Ectodermal cell (in vitro differentiated cells): ENCODE measurements at regions not wholly inside any gene's neighbourhood (a gene's known extent, or its start where the extent isn't known, plus 50 kb on each side); places are given as distances from the start of the nearest gene placed in this dataset.

Experiments
- H3K27ac ChIP-seq: 2 replicates; pipeline ENCODE4 v1.7.0; 2013; ENCODE audit warnings: mild to moderate bottlenecking, low read depth, low read length; ENCODE audit not compliant: insufficient read depth, poor library complexity, severe bottlenecking
- H3K27me3 ChIP-seq: 2 replicates; pipeline ENCODE4 v1.7.0; 2013; ENCODE audit warnings: mild to moderate bottlenecking, low read length; ENCODE audit not compliant: insufficient read depth, control insufficient read depth, poor library complexity, severe bottlenecking
- H3K36me3 ChIP-seq: one replicate; pipeline ENCODE4 v1.7.0; 2013; ENCODE audit warnings: low read length; ENCODE audit not compliant: control insufficient read depth, insufficient read depth
- H3K4me1 ChIP-seq: one replicate; pipeline ENCODE4 v1.7.0; 2013; ENCODE audit warnings: low read length; ENCODE audit not compliant: control insufficient read depth, insufficient read depth
- H3K4me3 ChIP-seq: 2 replicates; pipeline ENCODE4 v1.7.0; 2013; ENCODE audit warnings: low read depth, low read length, control low read depth; ENCODE audit not compliant: insufficient read depth
- H3K9me3 ChIP-seq: 2 replicates; pipeline ENCODE4 v1.7.0; 2013; ENCODE audit warnings: mild to moderate bottlenecking, low read length, moderate library complexity; ENCODE audit not compliant: control insufficient read depth
- WGBS, 2 experiments: methylation state at CpG; one replicate each; pipeline ENCODE4 v1.1.7; 2013; ENCODE audit warnings: missing lambda C conversion rate in 2 of 2; 5-methylcytosine and 5-hydroxymethylcytosine counted together

DNA sequence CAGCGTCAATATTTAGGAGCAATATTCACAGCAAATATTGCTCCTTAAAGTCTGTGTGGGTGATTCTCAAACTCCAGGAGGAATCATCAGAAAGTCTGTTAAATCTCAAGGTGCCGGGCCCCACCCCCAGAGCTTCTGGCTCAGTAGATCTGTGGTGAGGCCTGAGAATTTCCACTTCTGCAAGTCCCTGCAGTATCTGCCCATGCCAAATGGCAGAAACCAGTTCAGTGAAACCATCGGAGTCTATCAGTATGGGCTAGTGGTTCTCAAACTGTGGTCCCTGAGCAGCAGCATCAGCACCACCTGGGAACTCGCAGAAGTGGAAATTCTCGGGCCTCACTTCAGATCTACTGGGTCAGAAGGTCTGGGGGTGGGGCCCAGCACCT, 202.9 kb downstream of the SLC4A3 start:
- H3K27ac ChIP-seq = no peak overlapping the region
- H3K4me3 ChIP-seq = no peak overlapping the region
- H3K4me1 ChIP-seq = no peaks in the 10 kb centered on the region
- no peaks in the 10 kb centered on the region for H3K9me3 ChIP-seq
- no peaks in the 10 kb centered on the region for H3K27me3 ChIP-seq
- no peaks in the 10 kb centered on the region for H3K36me3 ChIP-seq
- WGBS, 2 experiments = 93 to 94% methylated on average over 5 of the region's 5 CpGs

- 91 to 96% methylated on average over 2 of the region's 2 CpGs for WGBS, 2 experiments
- Histone ChIP-seq H3K27me3 (no peaks in the 10 kb centered on the region), H3K27ac (no peak overlapping the region), H3K4me1 (no peaks in the 10 kb centered on the region), H3K36me3 (no peaks in the 10 kb centered on the region), H3K9me3 (no peaks in the 10 kb centered on the region), H3K4me3 (no peak overlapping the region)
Measured at GRCh38 chr2:219831957-219832356, 204.5 kb downstream of the SLC4A3 start.

- no peaks in the 10 kb centered on the region for H3K4me1 ChIP-seq
- H3K36me3 ChIP-seq = no peaks in the 10 kb centered on the region
- H3K4me3 ChIP-seq = no peak overlapping the region
- 98 to 100% methylated on average over 1 of the region's 1 CpG for WGBS, 2 experiments
- H3K27ac ChIP-seq = no peak overlapping the region
- H3K9me3 ChIP-seq = no peaks in the 10 kb centered on the region
- no peaks in the 10 kb centered on the region for H3K27me3 ChIP-seq
Measured at GRCh38 chr2:219832904-219833303, 205.5 kb downstream of the SLC4A3 start.

DNA sequence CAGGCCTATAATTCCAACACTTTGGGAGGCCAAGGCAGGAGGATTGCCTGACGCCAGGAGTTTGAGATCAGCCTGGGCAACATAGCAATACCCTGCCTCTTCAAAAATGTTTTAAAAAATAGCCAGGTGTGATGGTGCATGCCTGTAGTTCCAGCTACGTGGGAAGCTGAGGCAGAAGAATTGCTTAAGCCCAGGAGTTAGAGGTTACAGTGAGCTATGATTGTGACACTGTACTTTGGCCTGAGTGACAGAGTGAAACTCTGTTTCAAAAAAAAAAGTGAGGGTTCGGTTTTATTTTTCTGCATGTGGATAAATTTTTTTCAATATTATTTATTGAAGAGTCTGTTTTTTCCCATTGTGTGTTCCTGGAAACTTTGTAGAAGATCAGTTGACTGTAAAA, 208.1 kb downstream of the SLC4A3 start:
- WGBS, 2 experiments = 94 to 96% methylated on average over 3 of the region's 3 CpGs
- Histone ChIP-seq H3K36me3 (no peaks in the 10 kb centered on the region), H3K9me3 (no peaks in the 10 kb centered on the region), H3K4me1 (no peaks in the 10 kb centered on the region), H3K27me3 (no peaks in the 10 kb centered on the region), H3K4me3 (no peak overlapping the region), H3K27ac (no peak overlapping the region)

DNA sequence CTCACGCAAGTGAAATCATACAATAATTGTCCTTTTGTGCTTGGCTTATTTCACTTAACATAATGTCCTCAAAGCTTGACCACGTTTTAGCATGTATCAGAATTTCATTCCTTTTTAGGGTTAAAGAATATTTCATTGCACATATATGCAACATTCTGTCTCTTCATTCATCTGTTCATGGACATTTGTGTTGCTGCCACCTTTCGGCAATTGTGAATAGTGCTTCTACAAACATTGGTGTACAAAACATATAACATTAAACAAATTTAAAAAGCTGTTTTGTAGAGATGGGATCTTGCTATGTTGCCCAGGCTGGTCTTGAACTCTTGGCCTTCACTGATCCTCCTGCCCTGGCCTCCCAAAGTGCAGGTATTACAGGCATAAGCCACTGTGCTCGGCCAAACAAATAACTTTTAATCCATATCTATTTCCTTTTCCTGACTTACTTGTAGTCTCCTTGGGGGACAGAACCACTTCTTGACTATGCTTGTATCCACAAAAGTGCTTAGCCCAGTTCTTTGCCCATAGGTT, 209.3 kb downstream of the SLC4A3 start:
- Histone ChIP-seq H3K9me3 (no peaks in the 10 kb centered on the region), H3K4me3 (no peak overlapping the region), H3K4me1 (no peaks in the 10 kb centered on the region), H3K27ac (no peak overlapping the region), H3K36me3 (no peaks in the 10 kb centered on the region), H3K27me3 (no peaks in the 10 kb centered on the region)
- 81 to 92% methylated on average over 3 to 4 of the region's 4 CpGs for WGBS, 2 experiments

DNA sequence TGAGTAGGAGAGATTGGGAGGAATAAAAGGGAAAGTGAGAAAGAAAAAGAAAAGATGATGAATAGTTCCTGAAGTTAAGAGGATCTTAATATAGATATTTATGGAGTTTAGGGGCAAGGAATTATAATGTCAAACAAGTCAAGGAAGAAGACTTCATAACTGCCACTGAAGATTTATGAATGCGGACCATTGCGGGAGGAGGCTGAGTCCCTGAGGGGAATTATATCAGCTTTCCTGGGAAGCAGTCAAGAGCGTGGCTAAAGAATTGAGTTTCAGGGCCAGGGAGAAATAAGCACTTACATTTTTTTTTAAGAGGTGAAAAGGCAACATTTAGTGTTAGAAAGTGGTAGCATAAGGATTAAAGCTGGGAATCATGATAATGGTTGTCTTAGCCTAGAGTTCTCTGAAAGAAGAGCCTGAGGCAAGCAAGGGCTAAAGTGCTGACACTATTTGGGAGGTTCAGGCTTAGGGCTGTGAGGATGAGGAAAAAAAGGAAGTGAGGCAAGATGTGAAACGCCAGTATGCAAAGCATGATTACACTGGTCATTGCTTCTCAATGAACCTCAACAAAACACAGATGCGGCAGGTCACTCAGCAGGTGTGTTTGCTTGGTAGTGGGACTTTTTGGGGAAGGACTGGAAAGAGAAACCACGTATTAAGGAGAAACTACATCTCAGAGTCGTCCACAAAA, 217.1 kb downstream of the SLC4A3 start:
- Histone ChIP-seq H3K27ac (no peak overlapping the region), H3K36me3 (no peaks in the 10 kb centered on the region), H3K4me3 (no peak overlapping the region), H3K9me3 (no peaks in the 10 kb centered on the region), H3K27me3 (no peaks in the 10 kb centered on the region), H3K4me1 (peaks cover 6% of the 10 kb centered on the region)
- WGBS, 2 experiments = 85 to 88% methylated on average over 7 of the region's 7 CpGs

DNA sequence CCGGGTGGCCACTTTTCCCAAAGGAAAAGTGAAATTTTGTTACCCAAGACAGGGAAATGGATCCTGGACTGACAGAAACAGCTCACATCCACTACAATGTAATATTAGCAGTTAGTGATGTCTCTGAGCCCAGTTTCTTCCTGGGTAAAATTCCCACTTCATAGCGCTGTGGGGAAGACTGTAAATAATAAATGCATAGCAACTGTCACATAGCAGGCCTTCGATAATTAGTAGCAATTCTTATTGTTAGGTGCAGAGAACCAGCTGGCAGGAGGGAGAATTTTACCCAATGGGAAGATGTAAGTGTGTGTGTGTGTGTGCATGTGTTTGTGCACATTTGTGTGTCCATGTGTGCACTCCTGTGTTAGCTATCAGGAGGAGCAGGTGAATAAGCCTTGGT, 221.5 kb downstream of the SLC4A3 start:
- Histone ChIP-seq H3K4me3 (no peak overlapping the region), H3K36me3 (no peaks in the 10 kb centered on the region), H3K9me3 (no peaks in the 10 kb centered on the region), H3K4me1 (peaks cover 16% of the 10 kb centered on the region), H3K27ac (no peak overlapping the region), H3K27me3 (no peaks in the 10 kb centered on the region)
- WGBS, 2 experiments = 50 to 63% methylated on average over 2 to 3 of the region's 3 CpGs

DNA sequence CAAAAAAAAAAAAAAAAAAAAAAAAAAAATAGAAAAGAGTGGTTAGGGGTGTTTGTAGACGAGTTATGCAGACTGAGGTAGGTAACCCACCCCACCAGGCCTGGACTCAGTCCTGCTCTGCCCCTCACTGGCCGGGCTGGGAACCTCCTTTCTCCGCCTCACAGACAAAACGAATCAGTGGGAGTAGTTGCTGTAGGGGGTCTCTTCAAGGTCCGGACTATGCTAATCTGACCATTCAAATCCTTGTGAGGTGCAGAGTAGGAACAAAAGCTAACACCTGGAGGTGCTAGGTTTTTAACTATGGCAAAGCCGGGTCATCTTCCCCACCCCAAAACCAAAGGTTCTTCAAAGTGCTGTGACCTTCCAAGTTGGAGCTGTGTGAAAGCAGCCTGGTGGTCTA, 223.7 kb downstream of the SLC4A3 start:
- Histone ChIP-seq H3K36me3 (no peaks in the 10 kb centered on the region), H3K4me1 (peaks cover 10% of the 10 kb centered on the region), H3K9me3 (no peaks in the 10 kb centered on the region), H3K27me3 (no peaks in the 10 kb centered on the region), H3K27ac (no peak overlapping the region), H3K4me3 (no peak overlapping the region)
- 36 to 42% methylated on average over 3 to 6 of the region's 6 CpGs for WGBS, 2 experiments

DNA sequence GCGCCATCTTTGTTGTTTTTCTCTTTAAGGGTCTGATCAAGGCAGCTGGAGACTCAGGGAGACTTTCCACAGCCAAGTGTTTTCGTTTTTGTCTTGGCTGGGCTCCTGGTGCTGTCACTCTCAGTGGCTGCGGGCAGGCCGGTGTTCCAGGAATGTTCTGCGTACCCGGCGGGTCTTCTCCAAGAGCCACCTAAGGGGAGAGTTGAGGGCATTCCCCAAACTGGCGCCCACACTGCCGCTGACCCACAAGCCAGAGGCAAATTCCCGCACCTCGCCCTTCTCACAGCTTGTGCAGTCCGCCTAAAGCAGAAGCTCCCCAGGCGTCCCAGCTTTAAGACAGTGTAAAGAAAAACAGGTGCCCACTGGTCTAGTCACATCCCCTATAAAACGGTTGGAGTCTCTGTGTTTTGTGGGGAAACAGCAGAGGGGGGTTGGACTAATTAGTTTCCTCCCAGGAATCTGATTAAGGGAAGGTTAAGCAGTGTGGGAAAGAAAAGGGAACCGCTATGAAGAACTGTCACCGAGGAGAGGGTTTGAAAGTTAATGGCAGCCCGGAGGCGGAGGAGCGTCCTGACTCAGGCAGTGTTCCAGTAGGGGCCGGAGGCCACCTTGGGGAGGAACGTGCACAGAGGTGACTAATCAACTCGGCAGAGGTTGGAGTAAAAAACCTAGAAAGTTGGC, 224.5 kb downstream of the SLC4A3 start:
- Histone ChIP-seq H3K27me3 (no peaks in the 10 kb centered on the region), H3K4me3 (no peak overlapping the region), H3K36me3 (no peaks in the 10 kb centered on the region), H3K9me3 (no peaks in the 10 kb centered on the region), H3K4me1 (peaks cover 10% of the 10 kb centered on the region), H3K27ac (peak overlapping the region; percentile 55)
- 56 to 67% methylated on average over 22 of the region's 22 CpGs for WGBS, 2 experiments

- Histone ChIP-seq H3K27ac (no peak overlapping the region), H3K4me1 (peaks cover 10% of the 10 kb centered on the region), H3K36me3 (no peaks in the 10 kb centered on the region), H3K4me3 (no peak overlapping the region), H3K27me3 (no peaks in the 10 kb centered on the region), H3K9me3 (no peaks in the 10 kb centered on the region)
- 92 to 93% methylated on average over 12 of the region's 12 CpGs for WGBS, 2 experiments
Measured at GRCh38 chr2:219852626-219853025, 225.2 kb downstream of the SLC4A3 start.
